H1 (cell line): ENCODE measurements at regions not wholly inside any gene's neighbourhood (a gene's known extent, or its start where the extent isn't known, plus 50 kb on each side); places are given as distances from the start of the nearest gene placed in this dataset.

Experiments used
- ASH2L ChIP-seq: fragments of 200-600, 300-600 bp; sonication (generic); IDR thresholded peaks from one replicate; pipeline ENCODE4 v1.7.1; 2017; ENCODE audit warnings: low read length
- CHD7 ChIP-seq: fragments of 300-600 bp; sonication (generic); IDR thresholded peaks from 2 replicates; pipeline ENCODE4 v1.7.1; 2012; ENCODE audit warnings: low read length, moderate library complexity, mild to moderate bottlenecking, inconsistent platforms; ENCODE audit not compliant: insufficient replicate concordance
- CREB1 ChIP-seq: IDR thresholded peaks from 2 replicates; pipeline ENCODE4 v1.6.1; 2012; ENCODE audit warnings: inconsistent platforms
- CTCF ChIP-seq, 3 experiments: IDR thresholded peaks; 1 replicate in 2 of 3; 2 replicates in 1 of 3; pipeline versions ENCODE4 v1.5.1 to v1.6.1; 2011; ENCODE audit warnings: low read length in 3 of 3, mild to moderate bottlenecking in 3 of 3, inconsistent platforms in 2 of 3, low read depth in 1 of 3, moderate library complexity in 1 of 3; ENCODE audit not compliant: insufficient read depth in 1 of 3; ENCODE audit errors: control extremely low read depth in 1 of 3
- FOSL1 ChIP-seq: IDR thresholded peaks from 2 replicates; pipeline ENCODE4 v1.6.1; 2011; ENCODE audit warnings: mild to moderate bottlenecking, low read depth, low read length, moderate library complexity; ENCODE audit not compliant: insufficient read depth
- GABPA ChIP-seq: IDR thresholded peaks from 2 replicates; pipeline ENCODE4 v1.6.1; 2011; ENCODE audit warnings: mild to moderate bottlenecking, low read length, moderate library complexity, borderline replicate concordance; ENCODE audit not compliant: insufficient read depth
- SP4 ChIP-seq: IDR thresholded peaks from 2 replicates; pipeline ENCODE4 v1.6.1; 2012; ENCODE audit warnings: low read length, inconsistent platforms
- ZNF274 ChIP-seq: IDR thresholded peaks from 2 replicates; pipeline ENCODE4 v1.7.0; 2012; ENCODE audit warnings: low read length, borderline replicate concordance; ENCODE audit errors: extremely low read depth

- TF ChIP-seq CHD7 (no peak), ZNF274 (no peak), ASH2L (no peak), CTCF (IDR thresholded peaks at IDR 0.05; ENCODE audit: control extremely low read depth in 1 of 3, insufficient read depth in 1 of 3, low read depth in 1 of 3, low read length in 3 of 3) (no peak), CREB1 (no peak), SP4 (no peak), FOSL1 (no peak), GABPA (no peak)
These were observed 118.4 kb downstream of the ASB9 start (continued) for GRCh38 chrX:15151267-15152186.
